ENCODE measurements at regions not wholly inside any gene's neighbourhood (a gene's known extent, or its start where the extent isn't known, plus 50 kb on each side); places are given as distances from the start of the nearest gene placed in this dataset.

DNA sequence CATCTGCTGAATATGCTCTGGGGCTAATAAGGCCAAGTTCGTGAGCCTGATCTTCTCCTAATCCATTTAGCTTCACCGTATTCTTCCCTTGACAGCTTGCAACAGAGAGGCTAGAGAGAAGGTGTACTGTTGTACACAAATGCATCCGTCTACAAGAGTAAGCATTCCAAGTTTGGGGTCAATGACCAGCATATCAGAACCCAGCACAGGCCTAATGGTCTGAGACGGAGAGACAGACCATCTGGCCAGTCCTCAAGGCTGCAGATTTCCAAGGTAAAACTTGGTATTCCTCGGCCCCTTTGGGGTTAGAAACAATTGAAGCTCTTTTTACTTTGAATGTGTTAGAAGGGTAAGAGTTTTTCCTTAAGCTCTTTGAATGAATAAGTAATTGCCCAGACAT is 481.2 kb upstream of the KLF4 start:
- DNase-seq, result no peak

GRCh38 chr9:107969727-107970126 is 480.2 kb upstream of the KLF4 start:
- no peak for DNase-seq

- DNase-seq, result no peak
These were observed 479.6 kb upstream of the KLF4 start for GRCh38 chr9:107969141-107969540.

DNA sequence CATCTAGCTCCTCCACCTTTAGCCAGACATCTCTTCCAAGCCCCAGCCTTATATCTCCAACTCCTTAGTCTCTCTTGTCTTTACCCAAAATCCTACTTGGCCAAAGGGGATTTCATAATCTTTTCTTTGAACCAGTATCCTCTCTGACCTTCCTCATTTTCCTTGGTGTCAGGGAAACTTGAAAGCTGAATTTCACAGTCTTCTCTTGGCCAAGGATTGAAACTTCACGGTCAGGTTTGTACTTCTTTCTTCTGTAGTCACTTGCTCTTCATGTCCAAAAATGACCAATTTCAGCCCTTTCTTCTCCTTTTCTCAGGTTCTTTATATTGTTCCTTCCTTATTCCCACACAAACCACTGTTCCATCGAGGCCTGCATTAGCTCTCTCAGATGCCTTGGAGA is 473.7 kb upstream of the KLF4 start:
- DNase-seq, result no peak

- DNase-seq, result no peak
These were observed 471.3 kb upstream of the KLF4 start for GRCh38 chr9:107960916-107961315.

- no peak for DNase-seq
These were observed 464.7 kb upstream of the KLF4 start for GRCh38 chr9:107954312-107954711.

DNA sequence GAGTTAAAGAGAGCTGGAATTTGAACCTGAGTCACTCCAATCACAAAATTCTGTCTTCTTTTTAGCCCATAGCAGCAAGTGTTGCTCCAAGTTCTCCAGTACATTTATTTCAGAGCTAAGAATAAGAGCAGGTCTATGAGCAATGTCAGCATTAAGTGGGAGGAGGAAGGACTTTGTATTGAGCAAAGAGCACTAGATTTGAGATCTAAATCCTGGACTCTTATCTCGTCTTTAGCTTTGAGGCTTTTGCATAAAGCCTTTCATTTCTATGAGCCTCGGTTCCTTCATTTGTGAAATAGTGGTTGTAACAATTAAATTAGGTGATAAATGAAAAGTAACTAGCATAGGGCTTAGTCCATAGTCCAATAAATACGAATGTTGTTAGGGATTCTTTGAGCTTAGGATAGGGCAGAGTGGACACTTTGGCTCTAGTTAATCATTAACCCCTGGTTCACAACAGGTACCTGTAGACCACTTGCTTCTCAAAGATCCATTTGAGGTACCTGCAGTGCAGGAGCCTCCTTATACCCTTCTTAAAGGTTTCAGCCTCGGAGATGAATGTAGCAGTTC is 464.1 kb upstream of the KLF4 start:
- no peak for DNase-seq

GRCh38 chr9:107952773-107953172 is 463.2 kb upstream of the KLF4 start:
- DNase-seq, result no peak

DNA sequence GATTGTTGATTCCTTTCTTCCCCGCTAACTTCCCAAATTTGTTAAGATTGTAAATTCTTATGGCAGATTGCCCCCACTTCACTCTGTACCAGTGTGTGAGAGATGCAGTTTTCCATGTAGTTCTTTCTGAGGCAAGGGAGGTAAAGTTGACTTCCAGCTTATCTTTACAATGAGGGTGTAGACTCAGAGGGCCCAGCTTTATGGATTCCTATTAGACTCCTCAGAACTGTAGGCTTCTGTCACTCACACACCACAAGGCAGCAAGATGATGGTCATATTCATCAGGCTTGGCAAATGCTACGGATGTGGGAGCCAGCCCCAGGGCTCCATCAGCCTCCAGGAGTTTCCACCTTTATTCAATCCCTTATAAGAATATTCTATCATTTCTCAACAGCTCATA is 461.9 kb upstream of the KLF4 start:
- no peak for DNase-seq

GRCh38 chr9:107949061-107949460 is 459.5 kb upstream of the KLF4 start:
- no peak for DNase-seq

DNA sequence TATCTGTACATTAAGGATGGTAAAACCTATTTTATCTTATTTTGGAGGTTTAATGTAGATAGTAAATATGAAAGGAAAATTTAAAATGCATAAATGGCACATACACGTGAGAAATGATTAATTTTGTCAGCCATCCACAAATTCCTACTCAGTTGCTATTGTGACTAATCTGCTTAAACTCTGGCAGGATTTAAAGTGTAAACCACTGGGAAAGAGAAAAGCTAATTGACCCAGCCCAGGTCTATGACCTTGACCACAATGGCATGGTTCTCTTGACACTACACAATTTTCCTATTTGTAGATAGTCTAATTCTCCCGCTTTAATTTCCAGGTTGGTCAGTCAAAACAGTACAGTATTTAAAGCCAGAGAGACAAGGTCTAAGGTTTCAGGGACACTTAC is 459.0 kb upstream of the KLF4 start:
- no peak for DNase-seq

- DNase-seq, result no peak
These were observed 458.5 kb upstream of the KLF4 start for GRCh38 chr9:107948086-107948485.

DNA sequence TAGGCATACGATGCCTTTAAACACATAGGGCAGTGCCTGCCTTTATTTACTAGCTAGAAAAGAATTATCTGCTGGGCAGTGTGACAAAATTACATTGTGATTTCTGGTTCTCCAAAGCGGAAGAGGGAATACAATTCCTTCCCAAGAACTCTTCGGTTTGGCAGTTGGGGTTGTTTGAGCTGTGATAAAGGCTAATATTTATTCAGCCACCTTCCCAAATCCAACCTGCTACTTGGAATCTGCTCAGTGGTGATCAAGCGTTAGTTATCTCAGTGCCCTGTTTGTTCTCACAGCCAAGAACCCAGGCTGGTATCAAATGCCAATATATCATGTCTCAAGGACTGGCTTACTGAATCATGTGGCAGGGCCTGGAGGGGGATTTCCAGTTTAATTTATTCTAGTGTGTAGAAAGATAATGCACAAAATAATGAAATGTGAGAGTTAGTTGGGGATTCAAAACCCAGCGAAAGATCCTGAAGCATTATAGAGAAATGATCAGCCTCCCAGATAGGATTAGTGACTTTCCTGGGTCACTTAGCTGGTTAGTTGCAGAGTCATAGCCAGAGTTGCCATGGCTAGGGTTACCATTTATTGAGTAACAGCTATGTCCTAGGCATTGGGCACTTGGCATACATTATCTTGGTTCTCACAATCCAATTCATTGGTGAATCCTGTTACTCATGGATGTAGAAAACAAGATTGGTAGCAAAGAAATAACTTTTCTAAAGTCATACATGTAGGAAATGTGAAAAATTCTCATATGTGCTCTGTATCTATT is 457.0 kb upstream of the KLF4 start:
- no peak for DNase-seq

- no peak for DNase-seq
These were observed 456.4 kb upstream of the KLF4 start for GRCh38 chr9:107945961-107946360.

DNA sequence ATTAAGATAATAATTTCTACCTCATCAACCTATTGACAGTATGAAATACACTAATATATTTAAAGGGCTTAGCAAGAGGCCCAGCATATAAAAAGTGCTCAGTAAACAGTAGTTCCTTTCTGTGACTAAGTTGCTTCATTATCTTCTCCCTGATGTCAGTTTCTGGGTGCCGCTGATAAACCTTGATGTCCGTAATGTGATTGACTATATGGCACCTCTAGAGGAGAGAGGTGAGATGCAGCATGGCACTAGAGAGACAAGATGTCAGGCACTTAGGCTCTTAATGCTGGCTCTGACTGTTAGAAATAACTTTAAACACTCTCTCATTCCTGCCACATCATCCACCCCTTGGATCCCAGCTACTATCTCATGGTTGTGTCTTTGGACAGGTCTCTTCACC is 455.9 kb upstream of the KLF4 start:
- no peak for DNase-seq

DNA sequence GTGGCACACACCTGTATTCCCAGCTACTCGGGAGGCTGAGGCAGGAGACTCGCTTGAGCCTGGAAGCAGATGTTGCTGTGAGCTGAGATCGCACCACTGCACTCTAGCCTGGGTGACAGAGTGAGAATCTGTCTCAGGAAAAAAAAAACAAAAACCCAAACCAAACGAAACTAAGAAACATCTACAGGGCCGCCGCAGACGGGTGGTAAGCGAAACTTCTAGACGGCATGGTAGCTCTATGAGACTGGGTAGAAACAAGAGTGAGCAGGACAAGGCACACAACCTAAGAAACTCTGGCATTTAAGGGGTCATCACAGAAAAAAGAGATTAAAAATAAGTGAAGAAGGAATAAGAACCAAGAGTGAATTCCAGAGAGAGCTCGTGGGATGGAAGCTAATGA is 454.8 kb upstream of the KLF4 start:
- DNase-seq, result no peak

- DNase-seq, result no peak
These were observed 454.3 kb upstream of the KLF4 start for GRCh38 chr9:107943901-107944300.

DNA sequence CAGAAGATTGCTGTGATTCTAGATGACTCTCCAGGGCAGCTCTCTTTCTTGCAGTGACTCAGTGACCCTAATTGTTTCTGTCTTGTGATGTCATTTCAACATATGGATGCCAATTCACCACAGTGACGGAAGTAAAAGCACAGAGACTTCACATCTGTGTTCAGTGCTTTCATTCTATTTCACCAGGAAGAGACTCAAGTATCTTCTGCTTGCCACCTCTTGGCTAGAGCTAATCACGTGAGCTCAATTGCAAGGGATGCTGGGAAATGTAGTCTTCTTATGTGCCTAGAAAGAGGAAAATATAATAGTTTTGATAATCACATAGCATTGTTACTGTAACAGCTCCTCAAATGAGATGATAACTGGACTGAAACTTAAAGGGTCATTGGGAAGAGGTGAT is 453.3 kb upstream of the KLF4 start:
- no peak for DNase-seq

DNA sequence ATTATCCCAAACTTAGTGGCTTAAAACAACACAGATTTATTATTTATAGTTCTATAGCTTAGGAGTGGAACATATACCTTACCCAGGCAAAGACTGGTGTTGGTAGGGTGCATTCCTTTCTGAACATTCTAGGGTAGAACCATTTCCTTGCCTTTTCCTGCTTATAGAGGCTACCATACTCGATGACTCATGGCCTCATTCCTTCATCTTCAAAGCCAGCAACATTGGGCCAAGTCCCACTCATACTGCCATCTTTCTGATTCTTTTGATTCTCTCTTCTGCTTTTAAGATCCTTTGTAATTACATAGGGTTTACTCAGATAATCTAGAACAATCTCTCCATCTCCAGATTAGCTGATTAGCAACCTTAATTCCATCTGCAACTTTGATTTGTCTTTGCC is 452.7 kb upstream of the KLF4 start:
- DNase-seq, result no peak

- DNase-seq, result no peak
These were observed 451.3 kb upstream of the KLF4 start for GRCh38 chr9:107940616-107941595.

DNA sequence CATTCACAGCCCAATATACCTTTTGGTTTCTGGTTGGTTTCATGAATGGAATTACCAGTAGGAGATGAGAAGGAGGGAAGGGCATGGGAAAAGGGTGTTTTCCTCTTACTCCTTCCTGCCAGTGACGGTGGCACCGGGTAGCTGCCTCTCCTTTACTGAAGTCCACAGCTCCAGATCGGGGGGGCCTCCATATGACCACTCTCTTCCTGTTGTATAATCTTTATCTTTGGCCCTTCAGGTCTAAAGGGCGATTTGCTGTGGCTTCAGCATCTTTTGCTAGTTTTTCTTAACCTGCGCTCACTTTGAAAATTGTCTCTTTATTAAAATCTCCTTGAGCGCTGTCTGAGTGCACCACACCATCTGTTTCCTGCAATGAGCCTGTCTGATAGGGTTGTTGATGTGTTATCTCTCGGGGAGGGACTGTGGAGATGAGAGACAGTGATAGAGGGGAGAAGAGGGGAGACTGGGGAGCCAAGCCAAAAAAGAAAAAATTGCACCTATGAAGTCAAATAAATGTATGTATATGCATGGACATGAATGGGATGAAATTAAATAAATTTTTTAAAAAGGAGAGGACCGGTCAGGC is 449.3 kb upstream of the KLF4 start:
- no peak for DNase-seq

DNA sequence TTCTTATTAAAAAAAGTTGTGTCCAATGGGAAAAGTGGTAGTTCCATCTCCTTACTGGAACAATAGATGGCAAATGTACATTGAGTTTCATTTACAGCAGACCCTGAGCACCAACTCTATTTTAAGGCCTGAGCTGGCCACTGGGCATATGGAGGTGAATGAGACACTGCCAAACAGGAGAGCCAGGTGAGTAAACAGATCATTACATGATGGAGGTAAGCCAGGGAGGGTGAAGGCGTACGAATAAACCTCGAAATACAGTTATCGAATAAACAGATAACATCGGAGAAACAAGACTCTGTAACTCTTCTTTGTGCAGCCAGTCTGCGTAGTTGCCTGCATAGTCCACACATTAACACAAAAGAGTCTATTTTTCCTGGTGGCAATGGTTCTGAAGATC is 446.4 kb upstream of the KLF4 start:
- no peak for DNase-seq

DNA sequence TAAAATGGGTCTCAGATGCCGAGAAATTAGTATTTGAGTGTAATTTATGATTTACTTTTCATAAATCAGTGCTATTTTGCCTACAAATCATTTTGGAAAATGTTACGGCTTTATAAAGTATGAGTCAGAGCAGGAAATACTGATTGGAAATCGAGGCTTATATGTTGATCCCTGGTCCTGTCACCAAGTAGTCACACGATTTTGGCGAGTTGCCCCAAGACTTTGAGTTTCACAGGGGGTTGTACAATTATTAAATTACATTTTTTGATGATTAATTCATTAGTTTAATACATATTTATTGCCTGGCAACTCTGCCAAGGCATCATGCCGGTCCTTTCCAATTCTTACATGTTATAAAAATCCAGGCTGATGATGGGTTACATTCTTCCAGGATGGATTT is 443.9 kb upstream of the KLF4 start:
- no peak for DNase-seq
